Loucy (cell line): ENCODE measurements at regions not wholly inside any gene's neighbourhood (a gene's known extent, or its start where the extent isn't known, plus 50 kb on each side); places are given as distances from the start of the nearest gene placed in this dataset.

Experiments used
- CTCF ChIP-seq: fragments of 200-600 bp; sonication (generic); conservative IDR thresholded peaks from 2 replicates; pipeline ENCODE4 v1.5.1; 2014; ENCODE audit warnings: mild to moderate bottlenecking, antibody characterized with exemption, low read length
- EZH2phosphoT487 ChIP-seq: fragments of 200-600 bp; IDR thresholded peaks from 2 replicates; pipeline ENCODE4 v1.6.1; 2018; ENCODE audit warnings: antibody characterized with exemption, mild to moderate bottlenecking, moderate library complexity, borderline replicate concordance

- TF ChIP-seq CTCF (no peak), EZH2phosphoT487 (no peak)
Measured at GRCh38 chr18:34548120-34548972, 161.8 kb upstream of the DTNA start.
